OCI-LY3 (cell line): ENCODE measurements at regions not wholly inside any gene's neighbourhood (a gene's known extent, or its start where the extent isn't known, plus 50 kb on each side); places are given as distances from the start of the nearest gene placed in this dataset.

Source experiments
- EZH2phosphoT487 ChIP-seq: fragments of 200-600 bp; shearing (Covaris generic); IDR thresholded peaks from 2 replicates; pipeline ENCODE4 v1.6.1; 2018; ENCODE audit warnings: antibody characterized with exemption, mixed run types, low read depth
- TF ChIP-seq, protein P1 (sequence below): fragments of 200-600, 300-600 bp; sonication (generic); IDR thresholded peaks from 2 replicates; pipeline ENCODE4 v1.5.1; 2014; ENCODE audit warnings: antibody characterized with exemption, low read length, low read depth

DNA sequence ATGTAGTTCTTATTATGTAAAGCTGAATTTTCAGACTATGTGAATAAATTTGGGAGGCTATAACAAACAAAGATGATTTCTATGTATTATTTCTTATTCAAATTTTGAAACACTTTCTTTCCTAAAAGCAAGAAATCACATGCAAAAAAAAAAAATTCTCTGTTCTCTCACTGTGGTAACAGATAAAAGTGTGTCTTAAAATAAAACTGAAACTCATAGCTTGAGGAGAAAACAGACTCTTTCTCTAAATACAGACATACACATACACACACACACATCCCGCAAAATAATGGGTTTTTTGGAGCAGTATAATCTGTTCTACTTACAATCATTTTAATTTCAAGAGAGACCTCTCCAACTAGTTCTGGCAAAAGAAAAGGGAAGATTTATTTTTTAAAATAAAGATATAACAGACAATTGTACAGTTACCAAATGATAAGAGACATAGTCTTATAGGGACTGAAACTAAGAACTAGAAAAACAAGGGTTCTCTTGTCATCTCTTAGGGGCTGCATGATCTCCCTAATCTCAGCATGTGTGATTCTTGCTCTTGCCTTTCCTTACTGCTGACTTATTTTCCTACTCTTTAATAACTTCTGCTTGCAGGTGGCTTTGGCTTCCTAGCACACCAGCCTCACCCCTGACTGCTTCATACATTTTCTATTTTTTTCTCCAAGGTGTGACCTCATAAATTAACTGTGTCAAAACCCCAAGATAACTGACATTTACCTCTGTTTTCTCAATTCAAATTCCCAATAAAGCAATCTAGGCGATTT lies 483.5 kb upstream of the POT1 start:
- TF ChIP-seq, protein P1, sequence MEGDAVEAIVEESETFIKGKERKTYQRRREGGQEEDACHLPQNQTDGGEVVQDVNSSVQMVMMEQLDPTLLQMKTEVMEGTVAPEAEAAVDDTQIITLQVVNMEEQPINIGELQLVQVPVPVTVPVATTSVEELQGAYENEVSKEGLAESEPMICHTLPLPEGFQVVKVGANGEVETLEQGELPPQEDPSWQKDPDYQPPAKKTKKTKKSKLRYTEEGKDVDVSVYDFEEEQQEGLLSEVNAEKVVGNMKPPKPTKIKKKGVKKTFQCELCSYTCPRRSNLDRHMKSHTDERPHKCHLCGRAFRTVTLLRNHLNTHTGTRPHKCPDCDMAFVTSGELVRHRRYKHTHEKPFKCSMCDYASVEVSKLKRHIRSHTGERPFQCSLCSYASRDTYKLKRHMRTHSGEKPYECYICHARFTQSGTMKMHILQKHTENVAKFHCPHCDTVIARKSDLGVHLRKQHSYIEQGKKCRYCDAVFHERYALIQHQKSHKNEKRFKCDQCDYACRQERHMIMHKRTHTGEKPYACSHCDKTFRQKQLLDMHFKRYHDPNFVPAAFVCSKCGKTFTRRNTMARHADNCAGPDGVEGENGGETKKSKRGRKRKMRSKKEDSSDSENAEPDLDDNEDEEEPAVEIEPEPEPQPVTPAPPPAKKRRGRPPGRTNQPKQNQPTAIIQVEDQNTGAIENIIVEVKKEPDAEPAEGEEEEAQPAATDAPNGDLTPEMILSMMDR, result no peak
- TF ChIP-seq EZH2phosphoT487, result no peak
